GM19438 (cell line): ENCODE measurements at regions not wholly inside any gene's neighbourhood (a gene's known extent, or its start where the extent isn't known, plus 50 kb on each side); places are given as distances from the start of the nearest gene placed in this dataset.

Experiments used
- ATAC-seq: cut with Tn5 transposase; IDR thresholded peaks from one replicate; pipeline ENCODE4 v1.9.1; 2021; ENCODE audit warnings: low read depth; ENCODE audit not compliant: unreplicated experiment

GRCh38 chr21:31471865-31472264 lies 127.8 kb upstream of the TIAM1 start:
- ATAC-seq = no peak

GRCh38 chr21:31470896-31471694 lies 127.0 kb upstream of the TIAM1 start:
- no peak for ATAC-seq

- no peak for ATAC-seq
These were observed 116.9 kb upstream of the TIAM1 start for GRCh38 chr21:31460980-31461379.

- no peak for ATAC-seq
These were observed 115.4 kb upstream of the TIAM1 start for GRCh38 chr21:31459457-31459856.

GRCh38 chr21:31457675-31458074 lies 113.6 kb upstream of the TIAM1 start:
- ATAC-seq = no peak

GRCh38 chr21:31456201-31456600 lies 112.1 kb upstream of the TIAM1 start:
- ATAC-seq = no peak

- ATAC-seq = no peak
These were observed 111.4 kb upstream of the TIAM1 start for GRCh38 chr21:31455506-31455905.

- no peak for ATAC-seq
These were observed 106.9 kb upstream of the TIAM1 start for GRCh38 chr21:31450980-31451379.

GRCh38 chr21:31449921-31450535 lies 106.0 kb upstream of the TIAM1 start:
- ATAC-seq = no peak

GRCh38 chr21:31448496-31448895 lies 104.4 kb upstream of the TIAM1 start:
- ATAC-seq = no peak

- ATAC-seq = no peak
These were observed 103.4 kb upstream of the TIAM1 start for GRCh38 chr21:31447505-31447904.

GRCh38 chr21:31446226-31446855 lies 102.3 kb upstream of the TIAM1 start:
- peak; percentile 84 for ATAC-seq

GRCh38 chr21:31445137-31445536 lies 101.1 kb upstream of the TIAM1 start:
- ATAC-seq = no peak

- ATAC-seq = no peak
These were observed 99.9 kb upstream of the TIAM1 start for GRCh38 chr21:31443736-31444521.

GRCh38 chr21:31442339-31442738 lies 98.3 kb upstream of the TIAM1 start:
- ATAC-seq = no peak

GRCh38 chr21:31429506-31429905 lies 85.4 kb upstream of the TIAM1 start:
- ATAC-seq = no peak

- peak; percentile 65 for ATAC-seq
These were observed 82.3 kb upstream of the TIAM1 start for GRCh38 chr21:31426235-31426797.

GRCh38 chr21:31425138-31425537 lies 81.1 kb upstream of the TIAM1 start:
- no peak for ATAC-seq

- ATAC-seq = no peak
These were observed 80.0 kb upstream of the TIAM1 start for GRCh38 chr21:31424058-31424457.

GRCh38 chr21:31420988-31421387 lies 76.9 kb upstream of the TIAM1 start:
- no peak for ATAC-seq

GRCh38 chr21:31420354-31420753 lies 76.3 kb upstream of the TIAM1 start:
- no peak for ATAC-seq
